ENCODE measurements at regions not wholly inside any gene's neighbourhood (a gene's known extent, or its start where the extent isn't known, plus 50 kb on each side); places are given as distances from the start of the nearest gene placed in this dataset.
"Not testable (repeated sequence)": the region's sequence is repeated elsewhere in the genome, so short reads cannot be mapped to it uniquely, and the experiment has no call there.

DNA sequence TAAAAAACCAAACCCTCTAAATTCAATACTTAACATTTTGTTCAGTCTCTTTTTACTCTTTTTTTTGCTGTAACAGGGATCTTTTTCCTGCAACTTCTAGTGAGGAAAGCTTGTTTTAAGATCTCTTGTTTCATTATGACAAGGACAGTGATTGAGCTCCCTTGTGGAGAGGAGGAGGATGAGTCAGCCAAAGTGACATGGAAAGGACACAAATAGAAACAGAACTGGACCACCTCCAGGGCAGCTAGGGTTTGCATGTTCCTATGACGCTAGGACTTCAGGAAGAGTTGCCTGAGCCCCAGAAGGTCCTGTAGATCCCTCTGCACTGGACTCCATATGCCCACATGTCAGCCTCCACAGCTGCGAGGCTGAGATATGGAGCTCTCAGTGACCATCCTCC is 212.6 kb upstream of the FAM78B start:
- Mint-ChIP-seq H3K27me3 (ENCODE audit: low read depth) (no peaks in the 10 kb centered on the region), H3K4me3 (ENCODE audit: low read depth) (no peak overlapping the region), H3K27ac (no peak overlapping the region), H3K36me3 (ENCODE audit: low read depth) (no peaks in the 10 kb centered on the region), H3K4me1 (ENCODE audit: low read depth) (peaks cover 4% of the 10 kb centered on the region), H3K9me3 (no peaks in the 10 kb centered on the region)
- intact Hi-C loops (cut with micrococcal nuclease): loop anchor here (5.0 kb wide), 1 partner anchor 737 kb away; no protein-coding TSS in a partner anchor
- no peak for DNase-seq (ENCODE audit: low spot score)

DNA sequence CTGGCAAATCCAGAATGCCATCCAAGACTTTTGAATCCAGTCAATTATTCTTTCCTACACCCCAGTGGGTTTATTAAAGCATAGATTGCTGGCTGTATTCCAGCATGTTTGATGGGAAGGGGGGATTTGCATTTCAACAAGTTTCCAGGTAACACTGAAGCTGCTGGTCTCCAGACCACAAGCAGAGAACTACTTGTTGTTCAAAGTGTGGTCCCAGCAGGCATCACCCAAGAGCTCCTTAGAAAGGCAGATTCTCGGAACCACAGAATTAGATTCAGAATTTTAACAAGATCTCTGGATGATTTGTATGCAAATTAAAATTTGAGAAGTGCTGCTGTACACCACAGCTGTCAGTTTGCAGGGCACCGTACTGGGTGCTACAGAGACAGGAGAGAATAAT is 216.3 kb upstream of the FAM78B start:
- Mint-ChIP-seq H3K4me1 (ENCODE audit: low read depth) (no peaks in the 10 kb centered on the region), H3K36me3 (ENCODE audit: low read depth) (no peaks in the 10 kb centered on the region), H3K27me3 (ENCODE audit: low read depth) (peaks cover 1% of the 10 kb centered on the region), H3K27ac (no peak overlapping the region), H3K9me3 (no peaks in the 10 kb centered on the region), H3K4me3 (ENCODE audit: low read depth) (no peak overlapping the region)
- no peak for DNase-seq (ENCODE audit: low spot score)
- intact Hi-C loops (cut with micrococcal nuclease): no loop called here

DNA sequence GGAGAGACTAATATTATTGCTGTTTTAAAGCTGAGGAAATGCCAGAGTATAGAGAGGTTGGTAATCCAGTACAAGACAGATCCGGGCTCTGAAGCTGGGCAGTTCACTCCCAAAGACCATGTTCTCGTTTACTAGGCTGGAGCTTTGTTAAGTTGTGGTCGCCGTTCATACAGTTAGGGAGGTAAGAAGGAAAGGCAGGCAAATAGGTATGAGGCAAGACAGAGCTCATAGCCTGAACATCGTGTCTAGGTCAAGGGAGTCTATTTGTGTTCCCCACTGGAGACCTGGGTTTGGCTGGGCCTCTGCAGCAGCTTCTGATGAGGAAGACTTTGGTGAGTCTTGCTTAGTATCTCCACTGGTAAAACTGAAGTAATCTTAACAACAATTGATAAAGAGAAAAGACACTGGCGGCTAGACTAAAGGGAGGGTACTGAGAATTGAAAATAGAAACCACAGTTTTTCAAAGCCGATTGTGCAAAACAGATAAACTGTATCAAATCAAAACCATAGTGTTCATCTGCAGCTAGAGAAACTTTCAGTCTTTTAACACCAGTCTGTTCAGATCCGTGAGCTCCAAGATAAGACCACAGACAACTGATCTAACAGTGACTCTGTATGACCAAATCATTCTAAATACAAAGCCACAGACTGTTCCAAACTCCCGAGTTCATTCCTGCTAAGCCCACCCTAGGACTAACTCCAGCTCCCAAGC is 217.0 kb upstream of the FAM78B start:
- intact Hi-C loops (cut with micrococcal nuclease): no loop called here

DNA sequence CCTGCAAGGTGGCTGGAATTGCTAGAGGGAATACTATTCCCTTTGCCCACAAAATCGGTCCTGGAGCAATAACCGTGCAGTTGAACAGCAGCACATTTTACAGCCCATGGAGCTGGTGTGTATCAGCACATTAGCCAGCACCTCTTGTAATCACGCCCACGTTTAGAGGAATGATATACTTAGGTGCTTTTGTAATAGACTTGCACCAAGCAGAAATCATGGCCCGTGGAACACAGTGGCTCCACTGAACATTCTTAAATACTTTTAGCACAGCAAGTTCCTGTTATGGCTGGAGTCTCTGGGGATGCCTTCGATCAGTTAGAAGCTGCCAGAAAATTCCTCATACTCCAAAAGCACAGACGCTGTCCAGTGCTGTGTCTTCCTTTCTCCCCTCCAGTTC is 218.1 kb upstream of the FAM78B start:
- intact Hi-C loops (cut with micrococcal nuclease): no loop called here
- no peak for DNase-seq (ENCODE audit: low spot score)

More for the DNA sequence above, 217.0 kb upstream of the FAM78B start:
- DNase-seq (ENCODE audit: low spot score): no peak
- H3K4me1 Mint-ChIP-seq (ENCODE audit: low read depth): no peaks in the 10 kb centered on the region
- H3K36me3 Mint-ChIP-seq (ENCODE audit: low read depth): no peaks in the 10 kb centered on the region
- H3K27me3 Mint-ChIP-seq (ENCODE audit: low read depth): peaks cover 2% of the 10 kb centered on the region
- H3K4me3 Mint-ChIP-seq (ENCODE audit: low read depth): no peak overlapping the region
- no peaks in the 10 kb centered on the region for H3K9me3 Mint-ChIP-seq
- H3K27ac Mint-ChIP-seq: no peak overlapping the region

DNA sequence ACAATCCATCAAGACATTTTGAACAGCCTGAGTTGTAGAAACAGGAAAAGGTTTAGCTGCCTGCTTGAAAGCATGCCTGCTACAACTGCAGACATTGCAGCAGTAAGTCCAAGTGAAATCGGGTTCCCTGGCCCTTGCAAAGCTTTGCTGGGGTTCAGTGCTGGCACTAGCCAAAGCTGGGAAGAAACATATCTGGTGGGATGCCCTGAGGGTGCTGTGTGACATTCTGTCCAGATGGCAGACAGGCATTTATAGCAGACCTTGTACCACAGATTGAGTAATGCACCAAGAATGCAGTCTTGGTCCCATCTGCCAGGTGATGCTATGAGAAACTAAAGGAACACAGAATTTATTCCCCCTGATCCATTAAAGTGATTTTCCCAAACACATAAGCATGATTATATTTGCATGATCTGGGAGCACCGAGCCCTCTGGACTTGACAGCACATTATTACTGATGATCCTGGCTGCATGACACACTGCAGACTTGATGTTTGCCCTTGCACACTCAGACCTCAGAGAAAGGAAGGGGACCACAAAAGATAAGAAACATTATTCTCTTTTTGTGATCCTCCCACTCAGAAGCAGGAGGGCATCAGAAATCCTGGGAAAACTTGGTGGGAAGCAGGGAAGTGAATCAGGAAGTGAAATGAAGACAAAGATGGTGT is 223.7 kb upstream of the FAM78B start:
- peaks cover 5% of the 10 kb centered on the region for H3K27me3 Mint-ChIP-seq (ENCODE audit: low read depth)
- H3K9me3 Mint-ChIP-seq: no peaks in the 10 kb centered on the region
- intact Hi-C loops (cut with micrococcal nuclease): no loop called here
- H3K4me3 Mint-ChIP-seq (ENCODE audit: low read depth): no peak overlapping the region
- H3K4me1 Mint-ChIP-seq (ENCODE audit: low read depth): no peaks in the 10 kb centered on the region
- no peak overlapping the region for H3K27ac Mint-ChIP-seq
- H3K36me3 Mint-ChIP-seq (ENCODE audit: low read depth): no peaks in the 10 kb centered on the region
- DNase-seq (ENCODE audit: low spot score): no peak

More for the DNA sequence above, 218.1 kb upstream of the FAM78B start:
- H3K4me3 Mint-ChIP-seq (ENCODE audit: low read depth): no peak overlapping the region
- no peak overlapping the region for H3K27ac Mint-ChIP-seq
- no peaks in the 10 kb centered on the region for H3K36me3 Mint-ChIP-seq (ENCODE audit: low read depth)
- H3K27me3 Mint-ChIP-seq (ENCODE audit: low read depth): peaks cover 3% of the 10 kb centered on the region
- H3K9me3 Mint-ChIP-seq: no peaks in the 10 kb centered on the region
- no peaks in the 10 kb centered on the region for H3K4me1 Mint-ChIP-seq (ENCODE audit: low read depth)

DNA sequence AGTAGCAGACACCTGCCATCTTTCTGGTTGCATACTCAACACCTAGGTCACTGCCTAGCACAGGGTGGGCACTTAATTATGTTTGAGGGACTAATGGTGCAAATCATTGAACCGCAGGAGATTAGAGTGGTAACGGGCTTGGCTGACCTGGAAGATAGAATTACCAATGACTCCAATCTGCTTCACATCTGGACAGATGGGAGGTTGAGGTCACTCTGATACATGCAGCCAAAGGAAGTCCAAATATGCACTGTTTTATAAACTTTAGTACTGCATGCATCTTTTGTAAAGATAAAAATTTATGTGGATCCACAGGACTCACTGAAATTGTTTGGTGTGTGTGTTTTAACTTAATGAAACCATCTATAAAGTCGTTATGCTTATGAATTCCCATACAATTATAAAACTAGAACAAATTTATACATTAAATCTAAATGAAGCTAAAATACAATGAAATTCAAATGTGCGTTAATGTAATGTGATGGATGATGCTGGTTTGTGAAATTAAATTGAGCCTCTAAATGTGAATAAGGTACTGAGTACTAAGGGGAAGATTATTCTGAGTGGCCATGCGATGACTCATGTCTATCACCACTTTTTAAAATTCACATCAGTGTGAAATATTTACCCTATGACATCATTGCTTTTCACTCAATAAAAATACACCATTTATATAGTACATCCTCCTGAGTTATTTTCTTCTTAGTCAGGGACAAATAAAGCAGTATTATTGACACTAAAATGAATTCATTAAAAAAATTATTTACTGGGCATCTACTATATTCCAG is 224.7 kb upstream of the FAM78B start:
- Mint-ChIP-seq H3K27ac (no peak overlapping the region), H3K4me3 (ENCODE audit: low read depth) (no peak overlapping the region), H3K36me3 (ENCODE audit: low read depth) (no peaks in the 10 kb centered on the region), H3K4me1 (ENCODE audit: low read depth) (no peaks in the 10 kb centered on the region), H3K27me3 (ENCODE audit: low read depth) (peaks cover 5% of the 10 kb centered on the region), H3K9me3 (no peaks in the 10 kb centered on the region)
- intact Hi-C loops (cut with micrococcal nuclease): no loop called here
- no peak for DNase-seq (ENCODE audit: low spot score)

DNA sequence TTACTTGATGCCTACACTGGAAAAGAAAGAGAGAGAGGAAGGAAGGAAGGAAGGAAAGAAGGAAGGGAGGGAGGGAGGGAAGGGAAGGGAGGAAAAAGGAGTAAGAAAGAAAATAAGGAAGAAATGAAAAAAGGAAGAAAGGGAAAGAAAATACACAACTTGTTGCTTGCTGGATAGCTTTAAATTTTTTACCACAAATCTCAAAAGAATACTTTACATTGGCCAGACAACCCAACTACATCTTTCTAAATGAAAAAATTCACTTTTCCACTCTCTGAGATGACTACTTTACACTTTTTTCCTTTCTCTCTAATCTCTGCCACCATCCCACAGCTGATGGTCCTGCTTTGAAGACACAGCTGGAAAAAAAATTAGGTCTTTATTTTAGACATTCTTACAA is 228.9 kb upstream of the FAM78B start:
- no peaks in the 10 kb centered on the region for H3K9me3 Mint-ChIP-seq
- H3K4me1 Mint-ChIP-seq (ENCODE audit: low read depth): no peaks in the 10 kb centered on the region
- no peak overlapping the region for H3K4me3 Mint-ChIP-seq (ENCODE audit: low read depth)
- H3K27ac Mint-ChIP-seq: no peak overlapping the region
- no peak for DNase-seq (ENCODE audit: low spot score)
- intact Hi-C loops (cut with micrococcal nuclease): no loop called here
- no peaks in the 10 kb centered on the region for H3K36me3 Mint-ChIP-seq (ENCODE audit: low read depth)
- no peaks in the 10 kb centered on the region for H3K27me3 Mint-ChIP-seq (ENCODE audit: low read depth)

DNA sequence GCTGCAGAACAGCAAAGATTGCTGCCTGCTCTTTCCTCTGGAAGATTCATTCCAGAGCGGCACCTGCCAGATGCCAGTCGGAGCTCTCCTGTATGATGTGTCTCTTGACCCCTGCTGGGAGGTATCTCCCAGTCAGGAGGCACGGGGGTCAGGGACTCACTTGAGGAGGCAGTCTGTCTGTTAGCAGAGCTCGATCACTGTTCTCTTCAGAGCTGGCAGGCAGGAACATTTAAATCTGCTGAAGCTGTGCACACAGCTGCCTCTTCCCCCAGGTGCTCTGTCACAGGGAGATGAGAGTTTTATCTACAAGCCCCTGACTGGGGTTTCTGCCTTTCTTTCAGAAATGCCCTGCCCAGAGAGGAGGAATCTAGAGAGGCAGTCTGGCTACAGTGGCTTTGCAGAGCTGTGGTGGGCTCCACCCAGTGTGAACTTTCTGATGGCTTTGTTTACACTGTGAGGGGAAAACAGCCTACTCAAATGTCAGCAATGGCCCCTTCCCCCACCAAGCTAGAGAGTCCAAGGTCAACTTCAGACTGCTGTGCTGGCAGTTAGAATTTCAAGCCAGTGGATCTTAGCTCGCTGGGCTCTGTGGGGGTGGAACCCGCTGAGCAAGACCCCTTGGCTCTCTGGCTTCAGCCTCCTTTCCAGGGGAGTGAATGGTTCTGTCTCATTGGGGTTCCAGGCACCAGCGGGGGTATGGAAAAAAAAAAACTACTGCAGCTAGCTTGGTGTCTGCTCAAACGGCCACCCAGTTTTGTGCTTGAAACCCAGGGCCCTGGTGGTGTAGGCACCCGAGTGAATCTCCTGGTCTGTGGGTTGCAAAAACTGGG is 242.7 kb upstream of the FAM78B start:
- H3K4me3 Mint-ChIP-seq (ENCODE audit: low read depth); H3K36me3 Mint-ChIP-seq (ENCODE audit: low read depth); intact Hi-C loops (cut with micrococcal nuclease): not testable (repeated sequence)

DNA sequence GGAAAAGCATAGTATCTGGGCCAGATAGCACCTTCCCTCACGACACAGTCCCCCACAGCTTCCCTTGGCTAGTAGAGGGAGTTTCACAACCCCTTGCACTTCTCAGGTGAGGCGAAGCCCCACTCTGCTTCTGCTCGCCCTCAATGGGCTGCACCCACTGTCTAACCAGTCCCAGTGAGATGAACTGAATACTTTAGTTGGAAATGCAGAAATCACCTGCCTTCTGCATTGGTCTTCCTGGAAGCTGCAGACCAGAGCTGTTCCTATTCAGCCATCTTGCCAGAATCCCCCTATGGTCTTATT is 243.2 kb upstream of the FAM78B start:
- no peaks in the 10 kb centered on the region for H3K4me1 Mint-ChIP-seq (ENCODE audit: low read depth)
- no peak for DNase-seq (ENCODE audit: low spot score)
- intact Hi-C loops (cut with micrococcal nuclease): no loop called here
- H3K27me3 Mint-ChIP-seq (ENCODE audit: low read depth): no peaks in the 10 kb centered on the region
- H3K9me3 Mint-ChIP-seq: peaks cover 6% of the 10 kb centered on the region
- H3K36me3 Mint-ChIP-seq (ENCODE audit: low read depth): no peaks in the 10 kb centered on the region
- no peak overlapping the region for H3K27ac Mint-ChIP-seq
- no peak overlapping the region for H3K4me3 Mint-ChIP-seq (ENCODE audit: low read depth)

More for the DNA sequence above, 242.7 kb upstream of the FAM78B start:
- not testable (repeated sequence) for H3K27me3 Mint-ChIP-seq (ENCODE audit: low read depth); H3K4me1 Mint-ChIP-seq (ENCODE audit: low read depth); H3K9me3 Mint-ChIP-seq; H3K27ac Mint-ChIP-seq; DNase-seq (ENCODE audit: low spot score)

DNA sequence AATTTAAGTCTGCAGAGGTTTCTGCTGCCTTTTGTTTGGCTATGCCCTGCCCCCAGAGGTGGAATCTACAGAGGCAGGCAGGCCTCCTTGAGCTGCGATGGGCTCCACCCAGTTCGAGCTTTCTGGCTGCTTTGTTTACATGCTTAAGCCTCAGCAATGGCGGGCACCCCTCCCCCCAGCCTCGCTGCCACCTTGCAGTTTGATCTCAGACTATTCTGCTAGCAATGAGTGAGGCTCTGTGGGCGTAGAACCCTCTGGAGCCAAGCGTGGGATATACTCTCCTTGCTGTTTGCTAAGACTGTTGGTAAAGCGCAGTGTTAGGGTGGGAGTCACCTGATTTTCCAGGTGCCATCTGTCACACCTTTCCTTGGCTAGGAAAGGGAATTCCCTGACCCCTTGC is 250.0 kb upstream of the FAM78B start:
- intact Hi-C loops (cut with micrococcal nuclease); H3K9me3 Mint-ChIP-seq; H3K4me1 Mint-ChIP-seq (ENCODE audit: low read depth); H3K4me3 Mint-ChIP-seq (ENCODE audit: low read depth); DNase-seq (ENCODE audit: low spot score); H3K27ac Mint-ChIP-seq; H3K36me3 Mint-ChIP-seq (ENCODE audit: low read depth); H3K27me3 Mint-ChIP-seq (ENCODE audit: low read depth): not testable (repeated sequence)

DNA sequence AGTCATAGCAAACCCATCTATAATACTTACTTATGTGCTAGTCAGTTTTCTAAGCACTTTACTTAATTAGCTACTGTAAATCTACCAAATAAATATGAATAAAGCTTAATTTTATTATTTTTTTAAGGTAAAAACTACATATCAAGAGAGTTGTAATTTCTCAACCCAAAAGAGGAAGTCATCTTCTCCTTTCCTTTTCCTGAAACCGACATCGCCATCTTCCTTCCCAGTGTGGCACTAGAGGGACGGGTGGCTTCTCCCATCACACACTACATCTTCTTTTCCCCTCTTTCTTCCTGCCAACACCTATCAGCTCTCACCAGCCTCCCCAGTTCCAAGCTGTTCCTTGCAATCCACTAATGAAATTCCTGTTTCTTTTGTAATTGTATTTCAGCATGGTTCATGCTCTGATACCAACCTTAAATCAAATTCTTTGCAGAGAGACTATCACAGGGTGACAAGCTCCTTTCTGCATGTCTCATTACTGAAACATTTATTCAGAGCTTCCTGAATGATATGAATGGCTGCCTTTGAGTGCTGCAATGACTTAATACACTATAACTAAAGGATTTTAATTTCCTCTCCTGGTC is 251.6 kb upstream of the FAM78B start:
- Mint-ChIP-seq H3K9me3 (no peaks in the 10 kb centered on the region), H3K4me1 (ENCODE audit: low read depth) (no peaks in the 10 kb centered on the region)
- intact Hi-C loops (cut with micrococcal nuclease): no loop called here

DNA sequence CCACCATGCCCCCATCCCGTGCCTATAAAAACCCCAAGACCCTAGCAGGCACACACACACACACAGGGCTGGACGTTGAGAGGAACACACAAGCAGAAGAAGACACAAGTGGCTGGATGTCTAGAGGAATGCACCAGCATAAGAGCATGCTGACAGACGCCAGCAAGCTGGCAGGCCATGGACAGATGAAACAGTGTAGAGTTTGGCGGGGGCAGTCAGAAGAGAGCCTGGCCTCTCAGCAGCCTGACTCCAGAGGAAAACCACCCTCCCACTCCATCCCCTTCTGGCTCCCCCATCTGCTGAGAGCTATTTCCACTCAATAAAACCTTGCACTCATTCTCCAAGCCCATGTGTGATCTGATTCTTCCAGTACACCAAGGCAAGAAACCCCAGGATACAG is 255.8 kb upstream of the FAM78B start:
- H3K27me3 Mint-ChIP-seq (ENCODE audit: low read depth); DNase-seq (ENCODE audit: low spot score); H3K36me3 Mint-ChIP-seq (ENCODE audit: low read depth); H3K27ac Mint-ChIP-seq; H3K4me1 Mint-ChIP-seq (ENCODE audit: low read depth); H3K4me3 Mint-ChIP-seq (ENCODE audit: low read depth); intact Hi-C loops (cut with micrococcal nuclease); H3K9me3 Mint-ChIP-seq: not testable (repeated sequence)

More for the DNA sequence above, 251.6 kb upstream of the FAM78B start:
- no peak for DNase-seq (ENCODE audit: low spot score)
- Mint-ChIP-seq H3K36me3 (ENCODE audit: low read depth) (no peaks in the 10 kb centered on the region), H3K27ac (no peak overlapping the region), H3K27me3 (ENCODE audit: low read depth) (no peaks in the 10 kb centered on the region), H3K4me3 (ENCODE audit: low read depth) (no peak overlapping the region)

Data from activated T-helper 2 cell treated with anti-CD3 and anti-CD28 coated beads, Interferon-gamma antibody, Interleukin-2, Interleukin-4, amounts not matched to agents 10 μg/mL and 5 μg/mL and 100 μg/mL, durations not matched to agents 14 hours and 24 hours and 36 hours (primary cell).